ENCODE measurements at regions not wholly inside any gene's neighbourhood (a gene's known extent, or its start where the extent isn't known, plus 50 kb on each side); places are given as distances from the start of the nearest gene placed in this dataset.

- no peak for TF ChIP-seq CBX5 (IDR thresholded peaks at IDR 0.05; ENCODE audit: low read depth, low read length)
Observed at GRCh38 chr22:27591060-27591459, 210.5 kb downstream of the MN1 start (continued).

Data from H1 (cell line).